WTC11 (cell line): ENCODE measurements at regions not wholly inside any gene's neighbourhood (a gene's known extent, or its start where the extent isn't known, plus 50 kb on each side); places are given as distances from the start of the nearest gene placed in this dataset.

ENCODE experiments used
- ATAC-seq: fragments of 200-7000 bp; cut with Tn5 transposase; 2 replicates; pipeline ENCODE4 v1.10.0; 2021; ENCODE audit warnings: mild to moderate bottlenecking, moderate library complexity
- CTCF ChIA-PET: fragments of 300-600 bp; sonication (Branson Sonifier 250); formaldehyde crosslinking; loops from one replicate; lab custom pipeline; 2021; ENCODE audit warnings: antibody characterized with exemption; lab: Charles Lee
- POLR2A ChIA-PET: fragments of 350-600 bp; sonication (Branson Sonifier 250); formaldehyde crosslinking; loops from one replicate; lab custom pipeline; 2021; ENCODE audit warnings: antibody characterized with exemption; lab: Charles Lee
- DNase-seq: peaks from one replicate; pipeline ENCODE4 v3.0.0; 2021; ENCODE audit warnings: low spot score
- H3K27ac Mint-ChIP-seq: 2 replicates; pipeline ENCODE4 v1.8.0; 2021; ENCODE audit warnings: mixed read lengths
- H3K27me3 Mint-ChIP-seq: 2 replicates; pipeline ENCODE4 v1.8.0; 2021; ENCODE audit warnings: low read depth, mild to moderate bottlenecking, moderate library complexity, mixed read lengths
- H3K36me3 Mint-ChIP-seq: 2 replicates; pipeline ENCODE4 v1.8.0; 2021; ENCODE audit warnings: mixed read lengths
- H3K4me1 Mint-ChIP-seq: 2 replicates; pipeline ENCODE4 v1.8.0; 2022; ENCODE audit warnings: mixed read lengths
- H3K4me3 Mint-ChIP-seq: 2 replicates; pipeline ENCODE4 v1.8.0; 2021; ENCODE audit warnings: mild to moderate bottlenecking, moderate library complexity, mixed read lengths
- H3K9me3 Mint-ChIP-seq: 2 replicates; pipeline ENCODE4 v1.8.0; 2021; ENCODE audit warnings: mixed read lengths
- ATF3 ChIP-seq: sonication (generic); formaldehyde crosslinking; conservative IDR thresholded peaks from 2 replicates; pipeline ENCODE4 v1.8.1; 2022; ENCODE audit warnings: mild to moderate bottlenecking, missing genetic modification reagents
- ATF6 ChIP-seq: sonication (generic); formaldehyde crosslinking; IDR thresholded peaks from 2 replicates; pipeline ENCODE4 v1.8.1; 2023; ENCODE audit warnings: mild to moderate bottlenecking, missing genetic modification reagents
- CBFB ChIP-seq: sonication (generic); formaldehyde crosslinking; IDR thresholded peaks from 2 replicates; pipeline ENCODE4 v1.8.1; 2022; ENCODE audit warnings: mild to moderate bottlenecking, low read depth, missing genetic modification reagents
- CREM ChIP-seq: sonication (generic); formaldehyde crosslinking; IDR thresholded peaks from 2 replicates; pipeline ENCODE4 v1.8.1; 2022; ENCODE audit warnings: mild to moderate bottlenecking, missing genetic modification reagents, moderate library complexity
- GABPB1 ChIP-seq: sonication (generic); formaldehyde crosslinking; IDR thresholded peaks from 2 replicates; pipeline ENCODE4 v1.8.1; 2023; ENCODE audit warnings: mild to moderate bottlenecking, missing genetic modification reagents
- GRHL2 ChIP-seq: fragments of 250-450 bp; sonication (Bioruptor Pico); IDR thresholded peaks from 2 replicates; pipeline ENCODE4 v1.8.0; 2022; ENCODE audit warnings: mild to moderate bottlenecking, moderate library complexity; ENCODE audit not compliant: insufficient replicate concordance, severe bottlenecking
- HMGXB4 ChIP-seq: sonication (generic); formaldehyde crosslinking; IDR thresholded peaks from 2 replicates; pipeline ENCODE4 v1.8.1; 2023; ENCODE audit warnings: mild to moderate bottlenecking, moderate library complexity, missing genetic modification reagents
- JUN ChIP-seq: sonication (generic); formaldehyde crosslinking; IDR thresholded peaks from 2 replicates; pipeline ENCODE4 v1.8.0; 2023; ENCODE audit warnings: mild to moderate bottlenecking, missing genetic modification reagents
- NR2C2 ChIP-seq: sonication (generic); formaldehyde crosslinking; IDR thresholded peaks from 2 replicates; pipeline ENCODE4 v1.8.0; 2022; ENCODE audit warnings: mild to moderate bottlenecking, missing genetic modification reagents
- PRDM15 ChIP-seq: sonication (generic); formaldehyde crosslinking; IDR thresholded peaks from 2 replicates; pipeline ENCODE4 v1.8.0; 2022; ENCODE audit warnings: missing genetic modification reagents
- RELA ChIP-seq: sonication (generic); formaldehyde crosslinking; IDR thresholded peaks from 2 replicates; pipeline ENCODE4 v1.8.1; 2022; ENCODE audit warnings: missing genetic modification reagents, mild to moderate bottlenecking, borderline replicate concordance
- SOX15 ChIP-seq: fragments of 250-450 bp; sonication (Bioruptor Pico); IDR thresholded peaks from 2 replicates; pipeline ENCODE4 v1.9.0; 2021; ENCODE audit warnings: mild to moderate bottlenecking
- ZNF263 ChIP-seq: sonication (generic); formaldehyde crosslinking; IDR thresholded peaks from 2 replicates; pipeline ENCODE4 v1.8.1; 2022; ENCODE audit warnings: low read depth, mild to moderate bottlenecking, moderate library complexity, missing genetic modification reagents
- ZNF416 ChIP-seq: fragments of 250-450 bp; sonication (Bioruptor Pico); IDR thresholded peaks from 2 replicates; pipeline ENCODE4 v1.9.0; 2021; ENCODE audit warnings: mild to moderate bottlenecking, inconsistent platforms
- ZNF425 ChIP-seq: fragments of 250-450 bp; sonication (Bioruptor Pico); conservative IDR thresholded peaks from 2 replicates; pipeline ENCODE4 v1.9.0; 2021; ENCODE audit warnings: mild to moderate bottlenecking
- ZNF532 ChIP-seq: fragments of 250-450 bp; sonication (Bioruptor Pico); IDR thresholded peaks from 2 replicates; pipeline ENCODE4 v1.9.0; 2021; ENCODE audit warnings: mild to moderate bottlenecking, borderline replicate concordance

- ChIA-PET POLR2A (no interaction called here), CTCF (no interaction called here)
- TF ChIP-seq HMGXB4 (no peak), ZNF532 (CRISPR knock-in tag) (no peak), SOX15 (CRISPR knock-in tag) (no peak), ATF6 (no peak), NR2C2 (no peak), RELA (CRISPR knock-in tag) (no peak), JUN (CRISPR knock-in tag) (no peak), ZNF263 (no peak), CREM (CRISPR knock-in tag) (no peak), CBFB (CRISPR knock-in tag) (no peak)
- Mint-ChIP-seq H3K4me1 (peaks cover 27% of the 10 kb centered on the region), H3K9me3 (0 out of 2 replicates have a peak, but pooled peaks cover 3% of the 10 kb centered on the region), H3K27ac (0 out of 2 replicates have a peak overlapping the region, but pooled peaks have one; percentile 33), H3K27me3 (no peaks in the 10 kb centered on the region), H3K36me3 (no peaks in the 10 kb centered on the region), H3K4me3 (no peak overlapping the region)
- ATAC-seq: peak; percentile 77
- DNase-seq: no peak
Observed at GRCh38 chr13:37385248-37385647, 213.3 kb downstream of the POSTN start.

GRCh38 chr13:37383856-37384370 is 214.7 kb downstream of the POSTN start:
- no peak overlapping the region for H3K4me3 Mint-ChIP-seq
- ChIA-PET CTCF (no interaction called here), POLR2A (no interaction called here)
- H3K36me3 Mint-ChIP-seq: no peaks in the 10 kb centered on the region
- H3K9me3 Mint-ChIP-seq: 0 out of 2 replicates have a peak, but pooled peaks cover 3% of the 10 kb centered on the region
- no peak for ATAC-seq
- peaks cover 27% of the 10 kb centered on the region for H3K4me1 Mint-ChIP-seq
- H3K27me3 Mint-ChIP-seq: no peaks in the 10 kb centered on the region
- no peak overlapping the region for H3K27ac Mint-ChIP-seq
- no peak for DNase-seq
- TF ChIP-seq PRDM15: no peak
- TF ChIP-seq CBFB (CRISPR knock-in tag): no peak
- TF ChIP-seq ZNF416 (CRISPR knock-in tag): no peak
- TF ChIP-seq ZNF532 (CRISPR knock-in tag): no peak
- TF ChIP-seq GABPB1: no peak
- no peak for TF ChIP-seq ATF3 (CRISPR knock-in tag)
- no peak for TF ChIP-seq ZNF425 (CRISPR knock-in tag)
- TF ChIP-seq GRHL2 (CRISPR knock-in tag): no peak
